NCI-H748 treated with DMSO at 0.1 percent for 48 hours (cell line): ENCODE measurements at regions not wholly inside any gene's neighbourhood (a gene's known extent, or its start where the extent isn't known, plus 50 kb on each side); places are given as distances from the start of the nearest gene placed in this dataset.
A peak's percentile ranks its signal among the peaks of the same experiment; 100 is the strongest.
"Not testable (repeated sequence)": the region's sequence is repeated elsewhere in the genome, so short reads cannot be mapped to it uniquely, and the experiment has no call there.

Experiments used
- DNase-seq: peaks from one replicate; lab custom pipeline; 2025; lab: John Stamatoyannopoulos, UW

GRCh38 chr5:5751498-5751897 lies 329.0 kb downstream of the ICE1 start:
- DNase-seq = no peak

DNA sequence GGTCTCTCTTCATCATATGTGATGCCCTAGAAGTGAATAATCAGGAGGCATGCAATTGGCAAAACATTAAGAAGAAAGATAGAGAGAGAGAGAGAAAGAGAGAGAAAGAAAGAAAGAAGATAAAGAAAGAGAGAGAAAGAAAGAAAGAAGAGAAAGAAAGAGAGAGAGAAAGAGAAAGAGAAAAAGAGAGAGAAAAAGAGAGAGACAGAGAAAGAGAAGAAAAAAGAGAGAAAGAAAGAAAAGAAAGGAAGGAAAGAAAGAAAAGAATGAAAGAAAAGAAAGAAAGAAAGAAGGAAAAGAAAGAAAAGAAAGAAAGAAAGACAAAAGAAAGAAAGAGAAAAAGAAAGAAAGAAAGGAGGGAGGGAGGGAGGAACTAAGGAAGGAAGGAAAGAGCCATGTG lies 318.9 kb downstream of the ICE1 start:
- no peak for DNase-seq

DNA sequence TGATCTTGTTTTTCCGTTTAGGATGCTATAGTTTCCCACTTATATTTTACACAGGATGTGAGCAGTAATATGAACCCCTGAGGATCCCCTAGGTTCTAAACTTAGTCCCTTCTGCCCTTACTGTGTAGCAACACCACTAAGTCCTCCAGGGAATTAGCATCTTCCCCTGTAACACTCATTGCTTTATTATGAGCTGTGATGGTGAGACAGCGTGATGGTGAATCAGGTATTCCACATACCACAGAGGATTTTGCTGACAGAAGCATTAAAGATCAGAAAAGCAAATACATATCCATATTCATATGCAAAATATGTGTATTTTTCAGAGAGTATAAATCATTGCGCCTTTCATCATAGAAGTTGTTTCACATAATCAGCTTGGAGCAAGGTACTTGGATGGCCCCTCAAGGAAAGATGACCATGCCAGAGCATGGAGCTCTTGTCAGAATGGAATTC lies 317.0 kb downstream of the ICE1 start:
- DNase-seq = no peak

DNA sequence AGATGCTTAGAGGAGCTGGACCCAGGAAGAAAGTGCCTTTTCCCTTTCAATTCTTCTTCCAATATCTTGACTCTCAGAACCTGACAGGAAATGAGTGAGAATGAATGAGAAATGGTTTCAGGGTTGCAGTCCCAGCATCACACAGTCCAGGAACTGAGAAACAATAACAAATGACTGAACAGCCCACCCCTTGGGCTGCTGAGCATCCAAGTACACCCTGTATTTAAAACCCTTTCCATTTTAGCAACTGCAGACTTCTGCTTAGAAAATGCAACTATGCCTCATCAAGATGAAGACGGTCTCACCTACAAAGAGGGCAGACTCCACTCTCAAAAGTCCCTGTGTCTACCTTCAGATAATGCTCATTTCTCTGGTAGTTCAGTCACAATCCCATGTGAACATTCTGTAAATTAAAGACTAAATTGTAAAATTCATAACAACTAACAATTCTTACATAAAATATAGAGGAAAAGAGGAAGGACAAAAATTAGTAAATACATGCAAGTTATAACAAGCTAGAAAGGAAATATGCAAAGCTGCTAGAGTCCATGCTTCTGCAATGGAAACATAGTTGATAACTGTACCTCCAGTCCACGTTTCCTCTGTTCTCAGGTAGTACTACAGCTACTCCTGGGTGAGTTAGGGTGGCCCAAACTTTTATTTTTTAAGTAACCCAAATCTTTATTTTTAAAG lies 316.5 kb downstream of the ICE1 start:
- no peak for DNase-seq

- no peak for DNase-seq
Observed at GRCh38 chr5:5736007-5736406, 313.5 kb downstream of the ICE1 start.

GRCh38 chr5:5733058-5733457 lies 310.6 kb downstream of the ICE1 start:
- not testable (repeated sequence) for DNase-seq

GRCh38 chr5:5726401-5726800 lies 303.9 kb downstream of the ICE1 start:
- DNase-seq = no peak

DNA sequence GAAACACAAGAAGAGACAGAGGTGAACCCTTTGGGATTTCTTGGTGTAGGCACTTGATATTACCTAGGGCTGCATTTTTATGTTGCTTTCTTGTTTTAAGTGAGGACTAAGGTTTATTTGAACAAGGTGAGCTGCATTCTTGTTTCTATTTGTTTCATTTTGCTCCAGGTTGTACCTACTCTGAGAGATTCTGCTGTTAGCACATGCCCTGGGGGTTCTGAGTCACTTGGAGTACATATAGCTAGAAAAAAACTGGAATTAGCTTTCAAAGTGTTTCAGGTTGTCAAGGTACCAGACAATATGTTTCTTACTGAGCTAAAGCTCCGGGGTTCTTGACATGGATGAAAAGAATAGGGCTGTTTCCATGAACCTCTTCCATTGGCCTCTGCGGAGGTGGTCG lies 299.4 kb downstream of the ICE1 start:
- no peak for DNase-seq

DNA sequence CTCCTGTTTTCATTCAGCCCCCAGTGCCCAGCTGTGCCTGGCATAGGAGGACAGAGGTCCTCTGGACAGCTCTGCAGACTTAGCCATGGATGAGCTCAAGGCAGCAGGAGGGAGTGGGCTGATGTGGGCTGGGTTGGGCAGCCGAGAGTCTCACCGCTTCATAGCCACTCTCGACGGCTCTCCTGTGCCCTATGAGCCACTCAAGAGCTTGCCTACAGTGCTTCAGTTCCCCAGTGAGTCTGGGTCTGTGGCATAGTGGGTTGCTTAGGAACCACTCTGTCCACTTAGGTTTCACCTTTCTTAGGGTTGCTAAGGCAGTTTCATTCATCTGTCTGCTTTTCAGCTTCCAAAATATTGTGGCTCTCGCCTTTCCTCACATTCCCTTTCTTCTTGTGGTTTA lies 296.8 kb downstream of the ICE1 start:
- DNase-seq = no peak

GRCh38 chr5:5716665-5717064 lies 294.2 kb downstream of the ICE1 start:
- DNase-seq = no peak

- DNase-seq = no peak
Observed at GRCh38 chr5:5711592-5711991, 289.1 kb downstream of the ICE1 start.

GRCh38 chr5:5711112-5711511 lies 288.6 kb downstream of the ICE1 start:
- peak; percentile 89 for DNase-seq

GRCh38 chr5:5710471-5710870 lies 288.0 kb downstream of the ICE1 start:
- DNase-seq = peak; percentile 81

DNA sequence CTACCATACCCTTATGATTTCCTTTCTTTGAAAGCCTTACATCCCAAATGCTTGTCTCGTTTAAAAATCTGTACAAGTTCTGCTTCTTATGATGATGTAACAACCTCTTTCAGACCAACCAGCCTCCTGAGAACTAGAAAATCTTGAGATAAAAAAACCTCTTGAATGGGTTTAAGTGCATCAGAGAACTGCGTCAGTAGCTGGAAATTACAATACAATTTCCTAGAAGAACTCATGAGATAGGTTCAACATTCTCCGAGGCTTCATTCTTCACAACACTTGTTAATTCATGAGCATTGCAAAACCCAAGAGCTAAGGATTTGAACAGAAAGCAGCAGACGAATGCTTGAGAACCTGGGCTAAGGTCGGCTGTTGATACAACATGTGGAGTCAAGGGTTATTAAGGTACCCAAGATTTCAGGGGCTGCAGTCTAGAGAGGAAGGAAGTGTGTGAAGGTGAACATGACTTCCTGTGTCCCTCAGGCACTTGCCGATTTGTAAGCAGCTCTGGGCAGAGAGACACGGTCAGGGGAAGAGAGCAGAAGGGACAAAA lies 286.0 kb downstream of the ICE1 start:
- DNase-seq = no peak

GRCh38 chr5:5705010-5705409 lies 282.5 kb downstream of the ICE1 start:
- DNase-seq = peak; percentile 29

DNA sequence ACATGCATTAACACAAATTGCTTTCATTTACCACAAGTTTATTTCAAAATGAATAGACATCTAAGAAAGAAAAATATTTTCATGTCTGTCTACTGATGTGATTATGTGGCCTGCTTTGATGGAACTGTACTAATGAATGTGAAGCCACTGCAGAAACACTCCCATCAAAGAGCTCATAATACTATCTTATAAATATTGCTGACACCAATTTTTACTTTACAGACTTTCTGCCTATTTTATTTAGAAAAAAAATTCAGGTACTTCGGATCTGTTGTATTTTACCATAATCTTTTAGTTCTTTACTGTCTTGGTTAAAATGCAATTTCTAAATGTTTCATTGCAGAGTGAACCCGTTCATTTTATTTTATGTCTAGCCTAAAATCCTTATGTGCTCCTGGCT lies 281.9 kb downstream of the ICE1 start:
- no peak for DNase-seq

DNA sequence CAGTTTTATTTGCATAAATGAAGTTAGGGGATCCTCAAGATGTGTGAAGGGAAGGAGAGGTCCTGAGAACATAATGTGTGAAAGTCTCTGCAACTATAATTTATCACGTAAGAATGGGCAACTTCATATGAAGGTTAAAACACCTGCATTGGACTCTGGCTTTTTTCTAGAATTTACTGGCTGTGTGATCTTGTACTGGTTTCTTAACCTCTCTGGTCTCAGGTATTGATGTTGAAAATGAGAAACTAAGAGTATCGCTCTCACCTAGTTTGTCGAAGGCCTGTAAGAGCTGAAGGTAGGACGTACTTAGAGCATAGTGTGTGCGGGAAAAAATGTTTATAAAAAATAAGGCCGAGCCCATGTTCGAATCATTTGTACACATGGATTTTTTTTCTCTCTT lies 280.5 kb downstream of the ICE1 start:
- no peak for DNase-seq

DNA sequence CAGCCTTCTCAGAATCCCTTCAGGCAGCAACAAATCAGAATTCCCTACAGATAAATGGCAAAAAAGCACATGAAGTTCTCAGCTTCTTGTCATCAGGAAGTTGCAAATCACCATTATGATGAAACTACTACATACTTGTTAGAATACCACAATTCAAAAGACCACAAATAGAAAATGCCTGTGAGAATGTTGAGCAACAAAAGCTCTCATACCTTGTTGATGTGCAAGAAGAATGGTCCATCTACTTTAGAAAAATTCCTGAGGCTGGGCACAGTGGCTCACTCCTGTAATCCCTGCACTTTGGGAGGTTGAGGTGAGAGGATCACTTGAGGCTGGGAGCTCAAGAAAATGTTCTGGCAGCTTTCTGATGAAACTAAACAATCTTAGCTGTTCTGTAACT lies 278.1 kb downstream of the ICE1 start:
- no peak for DNase-seq

GRCh38 chr5:5699062-5699461 lies 276.6 kb downstream of the ICE1 start:
- DNase-seq = no peak

- peak; percentile 23 for DNase-seq
Observed at GRCh38 chr5:5695266-5695665, 272.8 kb downstream of the ICE1 start.

DNA sequence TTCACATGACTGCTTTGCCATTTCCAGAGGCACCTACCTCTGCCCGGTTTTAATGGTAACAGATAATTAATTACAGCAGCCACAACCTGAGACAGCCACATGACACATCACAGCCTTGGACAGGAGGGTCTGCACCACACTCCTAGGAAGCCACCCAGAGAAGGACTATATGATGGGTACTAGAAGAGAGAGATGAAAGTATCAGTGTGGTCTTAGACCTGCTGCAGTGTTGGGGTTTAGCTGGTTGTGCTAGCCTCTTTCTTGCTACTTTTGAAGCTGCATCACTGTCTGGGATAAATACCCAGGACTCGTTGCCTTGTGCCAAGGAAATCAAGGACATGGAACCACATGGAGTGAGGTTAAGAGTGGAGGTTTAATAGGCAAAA lies 266.4 kb downstream of the ICE1 start:
- DNase-seq = no peak

DNA sequence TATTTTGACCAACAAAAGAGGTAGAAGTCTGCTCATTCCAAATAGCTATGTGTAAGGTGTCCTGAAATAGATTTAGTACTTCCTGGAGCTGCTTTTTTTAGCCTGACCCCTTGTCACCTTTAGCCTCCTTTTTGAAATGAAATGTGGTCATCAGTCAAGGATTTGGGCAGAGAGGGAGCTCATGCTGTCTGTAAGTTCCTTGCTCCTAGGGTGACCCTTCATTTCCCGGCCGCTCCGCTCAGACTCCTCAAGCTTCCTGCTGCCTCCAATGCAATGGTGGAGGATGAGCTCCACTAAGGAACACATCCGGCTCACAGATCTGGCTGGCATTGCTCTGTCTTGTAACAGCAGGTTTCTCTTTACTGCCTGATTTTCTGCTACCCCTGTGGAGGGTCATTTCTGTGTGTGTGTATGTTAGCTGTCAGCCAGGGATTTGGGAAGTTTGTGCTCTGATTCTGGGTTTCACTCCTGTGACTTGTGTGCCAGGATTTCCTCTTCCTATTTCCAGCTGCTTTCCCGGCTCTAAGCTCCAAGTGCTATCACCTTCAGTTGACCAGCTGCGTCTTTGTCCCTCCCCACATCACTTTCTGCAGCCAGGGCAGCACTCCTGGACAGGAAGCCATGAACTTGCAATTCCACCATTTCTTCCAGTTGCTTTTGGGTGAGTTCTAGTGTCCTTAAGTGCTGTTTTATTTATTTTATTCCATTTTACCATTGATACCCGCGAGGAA lies 265.9 kb downstream of the ICE1 start:
- no peak for DNase-seq

GRCh38 chr5:5687113-5687512 lies 264.6 kb downstream of the ICE1 start:
- DNase-seq = no peak
